T1000 (cell line): ENCODE measurements at regions not wholly inside any gene's neighbourhood (a gene's known extent, or its start where the extent isn't known, plus 50 kb on each side); places are given as distances from the start of the nearest gene placed in this dataset.
"Not testable (repeated sequence)": the region's sequence is repeated elsewhere in the genome, so short reads cannot be mapped to it uniquely, and the experiment has no call there.

Experiments used
- DNase-seq: peaks from one replicate; lab custom pipeline; 2025; ENCODE audit warnings: mixed read lengths; lab: John Stamatoyannopoulos, UW

DNA sequence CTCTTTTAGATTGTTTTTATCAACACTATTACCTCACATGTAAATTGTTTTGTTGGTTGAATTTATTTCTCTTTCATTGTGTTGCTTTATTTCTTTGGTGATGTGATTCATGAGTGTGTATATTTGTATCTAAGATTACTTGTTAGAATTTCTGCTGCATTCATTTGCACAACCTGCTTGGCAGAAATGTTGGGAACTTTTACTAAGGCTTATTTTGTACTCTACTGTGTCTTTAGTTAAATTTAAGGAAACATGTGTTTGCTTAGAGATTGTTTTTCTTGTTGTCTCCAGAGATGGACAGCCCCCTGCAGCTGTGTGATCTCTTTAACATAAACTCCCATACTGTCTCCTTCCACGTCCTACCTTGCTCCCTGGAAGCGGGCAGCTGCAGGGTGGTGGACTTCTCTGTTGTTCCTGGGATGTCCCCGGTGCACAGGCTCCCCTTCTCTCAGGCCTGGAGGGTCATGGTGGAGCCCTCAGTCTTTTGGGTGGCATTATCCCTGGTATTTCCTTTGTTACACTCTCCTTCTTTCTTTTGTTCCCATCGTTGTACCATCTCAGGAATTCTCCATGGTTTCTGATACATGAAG lies 212.0 kb upstream of the SPRY2 start:
- DNase-seq = no peak

DNA sequence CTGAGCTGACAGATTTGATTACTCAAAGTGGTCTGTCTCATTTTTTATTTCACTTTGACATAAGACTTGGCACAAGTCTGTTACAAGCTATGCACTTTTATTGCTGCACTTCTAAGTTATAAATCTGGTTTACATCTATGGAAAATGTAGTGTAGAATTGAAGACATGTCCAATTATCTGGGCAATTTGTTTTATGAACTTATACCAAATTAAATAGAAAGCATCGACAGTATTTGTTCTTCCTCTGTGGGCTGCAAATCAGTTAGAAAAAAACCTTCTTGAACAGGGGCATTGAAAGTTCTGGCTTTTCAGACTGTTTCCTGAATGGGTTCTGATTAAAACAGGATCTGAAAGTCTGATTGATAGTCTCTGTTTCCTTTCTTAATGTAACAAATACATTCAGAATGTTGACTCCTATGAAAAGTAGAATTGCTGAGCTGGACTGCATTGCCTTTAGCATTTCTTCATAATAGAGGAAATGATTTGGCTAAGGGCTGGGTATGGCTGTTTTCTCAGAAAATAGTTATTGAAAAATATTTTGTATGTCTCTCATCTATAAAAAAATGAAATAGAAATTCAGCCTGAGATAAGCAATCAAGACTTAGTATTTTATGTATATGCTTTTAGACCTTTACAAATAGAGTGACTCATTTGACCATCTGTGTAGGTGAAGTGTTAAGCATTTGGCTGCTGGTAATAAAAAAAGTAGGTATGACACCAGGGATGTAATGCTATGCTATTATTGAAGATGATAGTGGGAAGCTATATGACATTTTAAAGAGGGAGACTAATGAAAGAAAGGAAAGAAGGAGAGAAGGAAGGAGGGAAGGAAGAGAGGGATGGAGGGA lies 210.9 kb upstream of the SPRY2 start:
- no peak for DNase-seq

- no peak for DNase-seq
Observed at GRCh38 chr13:80550971-80551441, 210.1 kb upstream of the SPRY2 start.

GRCh38 chr13:80548915-80549314 lies 208.0 kb upstream of the SPRY2 start:
- no peak for DNase-seq

DNA sequence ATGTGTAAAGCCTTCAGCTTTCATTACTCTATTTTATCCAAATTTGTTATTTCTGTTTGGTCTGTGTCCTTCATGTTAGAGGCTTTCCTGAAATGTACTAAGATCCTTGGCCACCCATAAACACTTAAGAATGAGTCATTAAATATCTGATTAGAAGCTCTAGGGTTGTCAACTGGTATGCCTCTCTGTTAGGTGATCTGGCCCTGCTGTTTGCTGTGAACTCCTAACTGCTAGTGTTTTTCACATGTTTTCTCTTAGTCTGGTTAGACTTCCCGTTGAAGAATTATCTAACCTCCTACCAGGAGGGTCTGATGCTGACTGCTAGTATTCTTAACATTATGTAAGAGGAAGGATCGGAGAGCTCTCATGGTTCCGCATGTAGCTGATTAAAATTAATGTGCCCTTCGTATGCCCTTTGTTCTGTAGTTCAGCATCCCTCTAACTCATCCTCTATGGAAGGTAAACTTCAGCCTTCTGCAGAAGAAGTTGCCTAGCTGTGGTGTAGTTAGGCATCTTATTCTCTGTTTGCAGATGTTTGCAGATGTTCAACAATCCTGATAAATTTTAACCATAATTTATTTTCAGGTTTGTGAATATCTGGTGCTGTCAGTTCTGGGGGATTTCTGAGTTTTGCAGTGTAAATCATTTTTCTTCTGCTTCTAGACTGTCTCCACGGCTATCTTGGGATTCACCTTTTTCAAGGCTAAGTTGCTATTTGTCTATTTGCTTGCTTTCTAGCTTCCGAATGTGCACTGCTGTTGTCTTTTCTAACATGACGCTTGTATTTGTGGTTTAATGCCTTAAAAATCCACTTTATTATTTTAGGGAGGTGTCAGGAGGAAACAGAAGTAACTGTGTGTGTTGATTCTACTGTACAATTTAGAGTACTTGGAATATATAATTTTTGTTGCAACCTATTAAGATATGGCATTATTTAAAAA lies 207.2 kb upstream of the SPRY2 start:
- no peak for DNase-seq

- no peak for DNase-seq
Observed at GRCh38 chr13:80547341-80547740, 206.4 kb upstream of the SPRY2 start.

DNA sequence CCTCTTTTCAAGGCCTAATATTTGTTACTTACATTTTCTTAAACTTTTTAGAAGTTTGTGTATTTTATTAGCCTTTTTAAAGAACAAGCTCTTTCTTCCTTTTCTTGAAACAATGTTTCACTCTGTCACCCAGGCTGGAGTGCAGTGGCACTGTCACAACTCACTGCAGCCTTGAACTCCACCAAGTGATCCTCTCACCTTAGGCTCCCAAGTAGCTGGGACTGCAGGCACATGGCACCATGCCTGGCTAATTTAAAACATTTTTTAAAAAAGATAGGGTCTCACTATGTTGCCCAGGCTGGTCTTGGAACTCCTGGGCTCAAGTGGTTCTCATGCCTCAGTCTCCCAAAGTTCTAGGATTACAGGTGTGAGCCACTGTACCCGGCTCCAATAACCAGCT lies 192.2 kb upstream of the SPRY2 start:
- DNase-seq = no peak

GRCh38 chr13:80530902-80531301 lies 190.0 kb upstream of the SPRY2 start:
- DNase-seq = no peak

GRCh38 chr13:80530191-80530590 lies 189.3 kb upstream of the SPRY2 start:
- DNase-seq = no peak

DNA sequence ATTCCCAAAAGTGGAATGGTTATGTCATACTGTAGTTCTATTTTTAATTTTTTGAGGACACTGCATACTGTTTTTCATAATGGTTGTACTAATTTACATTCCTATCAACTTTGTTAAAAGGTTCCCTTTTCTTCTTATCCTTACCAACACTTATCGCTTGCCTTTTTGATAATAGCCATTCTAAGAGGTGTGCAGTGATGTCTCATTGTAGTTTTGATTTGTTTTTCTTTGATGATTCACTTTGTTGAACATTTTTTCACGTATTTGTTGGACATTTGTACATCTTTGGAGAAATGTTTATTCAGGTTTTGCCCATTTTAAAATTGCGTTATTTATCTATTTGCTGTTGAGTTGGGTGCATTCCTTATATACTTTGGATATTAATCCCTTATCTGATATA lies 188.8 kb upstream of the SPRY2 start:
- DNase-seq = no peak

GRCh38 chr13:80528733-80529132 lies 187.8 kb upstream of the SPRY2 start:
- DNase-seq = no peak

GRCh38 chr13:80527400-80527799 lies 186.5 kb upstream of the SPRY2 start:
- no peak for DNase-seq

GRCh38 chr13:80524447-80525215 lies 183.7 kb upstream of the SPRY2 start:
- DNase-seq = no peak

DNA sequence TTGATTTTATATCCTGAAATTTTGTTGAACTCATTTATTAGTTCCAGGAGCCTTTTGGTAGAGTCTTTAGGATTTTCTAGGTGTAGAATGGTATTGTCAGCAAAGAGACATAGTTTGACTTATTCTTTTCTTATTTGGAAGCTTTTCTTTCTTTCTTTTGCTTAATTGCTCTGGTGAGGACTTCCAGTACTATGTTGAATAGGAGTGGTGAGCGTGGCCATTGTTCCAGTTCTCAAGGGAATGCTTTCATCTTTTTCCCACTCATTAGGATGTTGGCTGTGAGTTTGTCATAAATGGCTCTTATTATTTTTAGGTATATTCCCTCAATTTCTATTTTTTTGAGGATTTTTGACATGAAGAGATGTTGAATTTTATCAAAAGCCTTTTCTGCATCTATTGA lies 182.2 kb upstream of the SPRY2 start:
- DNase-seq = no peak

DNA sequence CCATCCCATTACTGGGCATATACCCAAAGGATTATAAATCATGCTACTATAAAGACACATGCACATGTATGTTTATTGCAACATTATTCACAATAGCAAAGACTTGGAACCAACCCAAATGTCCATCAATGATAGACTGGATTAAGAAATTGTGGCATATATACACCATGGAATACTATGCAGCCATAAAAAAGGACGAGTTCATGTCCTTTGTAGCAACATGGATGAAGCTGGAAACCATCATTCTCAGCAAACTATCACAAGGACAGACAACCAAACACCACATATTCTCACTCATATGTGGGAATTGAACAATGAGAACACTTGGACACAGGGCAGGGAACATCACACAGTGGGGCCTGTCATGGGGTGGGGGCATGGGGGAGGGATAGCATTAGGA lies 181.5 kb upstream of the SPRY2 start:
- not testable (repeated sequence) for DNase-seq

- no peak for DNase-seq
Observed at GRCh38 chr13:80516818-80517348, 176.0 kb upstream of the SPRY2 start.

DNA sequence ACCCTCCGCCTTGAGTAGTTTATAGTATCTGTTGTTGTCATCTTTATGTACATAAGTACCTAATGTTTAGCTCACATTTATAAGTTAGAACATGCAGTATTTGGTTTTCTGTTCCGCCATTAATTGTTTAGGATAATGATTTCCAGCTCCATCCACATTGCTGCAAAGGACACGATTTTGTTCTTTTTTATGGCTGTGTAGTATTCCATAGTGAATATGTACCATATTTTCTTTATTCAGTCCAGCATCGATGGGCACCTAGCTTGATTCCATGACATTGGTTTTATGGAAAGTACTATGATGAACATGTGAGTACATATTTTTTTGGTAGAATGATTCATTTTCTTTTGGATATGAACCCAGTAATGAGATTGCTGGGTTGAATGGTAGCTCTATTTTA lies 174.4 kb upstream of the SPRY2 start:
- no peak for DNase-seq

- no peak for DNase-seq
Observed at GRCh38 chr13:80513196-80513595, 172.3 kb upstream of the SPRY2 start.

- DNase-seq = no peak
Observed at GRCh38 chr13:80510686-80511085, 169.8 kb upstream of the SPRY2 start.

DNA sequence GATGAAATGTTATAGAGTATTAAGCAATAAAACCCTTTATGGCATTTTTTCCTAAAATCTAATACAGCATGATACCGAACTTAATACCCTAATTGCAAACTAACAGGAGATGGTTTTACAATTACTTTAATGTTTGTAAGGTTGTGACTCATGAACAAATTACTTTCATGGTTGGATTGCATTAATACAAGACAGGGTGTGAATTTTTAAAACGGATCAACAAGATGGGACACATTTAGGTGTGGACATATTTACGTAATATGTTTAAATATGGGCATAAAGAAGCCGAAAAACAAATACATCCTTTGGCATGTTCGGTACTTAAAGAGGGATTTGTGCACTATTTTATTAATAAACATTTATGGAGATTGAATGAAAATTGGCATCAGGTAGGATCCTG lies 168.3 kb upstream of the SPRY2 start:
- DNase-seq = no peak

DNA sequence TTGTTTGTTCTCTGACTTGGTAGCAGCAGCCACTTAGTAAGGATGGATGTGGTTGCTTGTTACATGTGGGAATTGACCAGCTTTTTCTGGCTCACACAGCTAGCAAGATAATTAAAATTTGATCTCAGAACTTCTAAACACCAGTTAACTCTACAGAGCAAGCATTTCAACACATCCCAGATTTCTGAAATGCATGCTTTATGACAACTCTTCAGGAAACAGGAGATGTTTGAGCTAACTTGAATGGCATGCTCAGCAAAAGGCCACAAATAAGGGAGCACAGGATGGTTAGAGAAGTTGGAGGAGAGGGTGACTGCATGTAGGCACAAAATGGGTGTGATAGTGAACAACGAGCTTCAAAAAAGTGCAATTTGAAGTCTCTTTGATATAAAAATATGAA lies 167.1 kb upstream of the SPRY2 start:
- no peak for DNase-seq
